Hematopoietic multipotent progenitor cell treated with erythropoietin and hydrocortisone succinate and interleukin-3 and kit ligand, for 8 days (in vitro differentiated cells): ENCODE measurements at regions not wholly inside any gene's neighbourhood (a gene's known extent, or its start where the extent isn't known, plus 50 kb on each side); places are given as distances from the start of the nearest gene placed in this dataset.
"Not testable (repeated sequence)": the region's sequence is repeated elsewhere in the genome, so short reads cannot be mapped to it uniquely, and the experiment has no call there.

Source experiments
- DNase-seq: peaks from one replicate; pipeline ENCODE4 v3.0.0-alpha.2; 2015

- DNase-seq, result no peak
Observed at GRCh38 chr14:106528717-106529116, 1002.3 kb downstream of the TMEM121 start.

GRCh38 chr14:106530031-106530422 lies 1003.6 kb downstream of the TMEM121 start:
- DNase-seq, result no peak

GRCh38 chr14:106530423-106531107 lies 1004.2 kb downstream of the TMEM121 start:
- peak; percentile 48 for DNase-seq

- DNase-seq, result not testable (repeated sequence)
Observed at GRCh38 chr14:106537597-106537996, 1011.2 kb downstream of the TMEM121 start.

GRCh38 chr14:106538201-106538600 lies 1011.8 kb downstream of the TMEM121 start:
- DNase-seq, result peak; percentile 80

DNA sequence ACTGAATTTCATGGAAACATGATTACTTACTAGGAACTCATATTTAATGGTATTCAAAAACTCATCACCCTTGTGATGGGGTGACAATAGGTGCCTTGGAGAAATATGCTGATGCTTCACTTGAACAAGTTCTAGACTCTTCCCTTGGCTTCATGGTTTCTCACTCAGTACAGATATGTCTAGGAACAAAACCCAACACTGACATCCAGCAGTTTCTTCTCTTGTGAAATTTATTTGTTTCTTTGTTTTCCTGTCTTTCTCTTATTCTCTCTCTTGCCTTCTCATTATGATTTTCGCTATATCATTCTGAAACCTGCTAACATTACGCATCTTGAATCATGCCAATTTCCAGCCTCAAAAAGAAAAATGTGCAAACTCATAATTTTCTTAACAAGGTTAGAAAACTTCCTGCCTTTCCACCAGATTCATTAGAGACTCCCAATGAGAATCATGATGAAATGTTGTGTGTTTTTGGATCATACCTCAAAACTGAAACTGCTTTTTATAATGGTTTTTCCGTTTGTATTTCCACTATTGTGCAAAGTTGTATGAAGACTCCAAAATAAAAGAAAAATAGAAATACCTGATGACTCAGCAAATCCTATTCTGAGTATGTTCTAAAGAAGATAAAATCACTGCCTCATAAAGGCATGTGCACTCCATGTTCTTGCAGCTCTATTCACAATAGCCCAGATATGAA lies 1021.5 kb downstream of the TMEM121 start:
- DNase-seq, result no peak

- no peak for DNase-seq
Observed at GRCh38 chr14:106549064-106549463, 1022.7 kb downstream of the TMEM121 start.

DNA sequence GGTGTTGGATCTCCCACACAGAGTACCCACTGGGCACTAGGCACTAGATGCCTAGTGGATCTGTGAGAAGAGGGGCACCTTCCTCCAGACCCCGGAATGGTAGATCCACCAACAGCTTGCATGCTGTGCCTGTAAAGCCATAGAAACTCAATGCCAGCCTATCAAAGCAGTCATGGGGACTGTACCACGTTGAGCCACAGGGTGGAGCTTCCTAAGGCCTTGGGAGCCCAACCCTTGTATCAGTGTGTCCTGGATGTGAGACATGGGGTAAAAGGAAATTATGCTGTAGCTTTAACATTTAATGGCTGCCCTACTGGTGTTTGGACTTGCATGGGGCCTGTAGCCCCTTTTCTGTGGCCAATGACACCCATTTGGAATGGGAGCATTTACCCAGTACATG lies 1024.9 kb downstream of the TMEM121 start:
- DNase-seq, result peak; percentile 53

DNA sequence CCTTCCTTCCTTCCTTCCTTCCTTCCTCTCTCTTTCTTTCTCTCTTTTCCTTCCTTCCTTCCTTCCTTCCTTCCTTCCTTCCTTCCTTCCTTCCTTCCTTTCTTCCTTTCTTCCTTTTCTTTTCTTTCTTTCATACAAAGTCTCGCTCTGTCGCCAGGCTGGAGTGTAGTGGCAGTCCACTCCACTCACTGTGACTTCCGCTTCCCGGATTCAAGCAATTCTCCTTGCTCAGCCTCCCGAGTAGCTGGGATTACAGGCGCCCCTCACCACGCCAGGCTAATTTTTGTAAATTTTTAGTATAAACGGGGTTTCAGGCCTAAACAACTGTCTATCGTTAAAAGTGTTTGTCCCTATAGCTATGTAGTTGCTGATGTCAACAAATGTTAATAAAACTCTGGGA lies 1029.8 kb downstream of the TMEM121 start:
- not testable (repeated sequence) for DNase-seq

DNA sequence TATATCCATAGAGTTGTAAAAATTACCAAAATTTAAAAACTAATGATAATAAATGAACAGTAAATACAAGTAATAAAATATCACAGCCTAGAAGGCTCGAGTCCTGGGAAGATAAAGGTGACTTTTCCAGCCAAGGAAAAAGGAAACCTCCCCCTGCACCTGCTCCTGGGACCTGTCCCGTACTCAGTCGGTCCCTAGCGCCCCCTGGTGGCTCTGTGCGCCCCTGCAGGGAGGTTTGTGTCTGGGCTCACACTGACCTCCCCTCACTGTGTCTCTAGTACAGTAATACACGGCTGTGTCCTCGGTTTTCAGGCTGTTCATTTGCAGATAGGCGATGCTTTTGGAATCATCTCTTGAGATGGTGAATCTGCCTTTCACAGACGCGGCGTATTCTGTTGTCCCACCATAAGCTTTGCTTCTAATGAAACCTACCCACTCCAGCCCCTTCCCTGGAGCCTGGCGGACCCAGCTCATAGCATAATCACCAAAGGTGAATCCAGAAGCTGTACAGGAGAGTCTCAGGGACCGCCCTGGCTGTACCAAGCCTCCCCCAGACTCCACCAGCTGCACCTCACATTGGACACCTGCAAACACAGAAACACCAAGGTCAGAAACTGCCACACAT lies 1030.4 kb downstream of the TMEM121 start:
- DNase-seq, result peak; percentile 68

- DNase-seq, result peak; percentile 52
Observed at GRCh38 chr14:106562451-106562850, 1036.1 kb downstream of the TMEM121 start.

- DNase-seq, result peak; percentile 69
Observed at GRCh38 chr14:106564058-106564643, 1037.8 kb downstream of the TMEM121 start.

- no peak for DNase-seq
Observed at GRCh38 chr14:106578481-106578880, 1052.1 kb downstream of the TMEM121 start.

- DNase-seq, result no peak
Observed at GRCh38 chr14:106579084-106579483, 1052.7 kb downstream of the TMEM121 start.

GRCh38 chr14:106585692-106586091 lies 1059.3 kb downstream of the TMEM121 start:
- no peak for DNase-seq

DNA sequence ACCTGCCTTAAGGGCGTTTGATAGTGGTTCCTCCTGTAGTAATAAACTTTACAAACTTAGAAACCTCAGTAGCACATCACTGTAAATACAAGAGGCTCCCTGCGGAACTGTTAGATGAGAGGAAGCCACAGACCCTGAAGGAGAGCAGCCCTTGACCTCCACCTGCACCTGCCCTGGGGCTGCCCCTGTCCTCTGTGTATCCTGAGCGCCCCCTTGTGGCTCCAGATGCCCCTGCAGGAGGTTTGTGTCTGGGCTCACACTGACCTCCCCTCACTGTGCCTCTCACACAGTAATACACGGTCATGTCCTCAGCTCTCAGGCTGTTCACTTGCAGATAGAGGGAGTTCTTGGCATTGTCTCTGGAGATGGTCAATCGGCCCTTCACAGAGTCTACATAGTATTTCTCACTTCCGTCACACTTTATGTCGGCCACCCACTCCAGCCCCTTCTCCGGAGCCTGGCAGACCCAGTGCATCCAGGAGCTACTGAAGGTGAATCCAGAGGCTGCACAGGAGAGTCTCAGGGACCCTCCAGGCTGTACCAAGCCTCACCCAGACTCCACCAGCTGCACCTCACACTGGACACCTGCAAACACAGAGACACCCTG lies 1059.8 kb downstream of the TMEM121 start:
- peak; percentile 55 for DNase-seq

- DNase-seq, result not testable (repeated sequence)
Observed at GRCh38 chr14:106591539-106591938, 1065.2 kb downstream of the TMEM121 start.

DNA sequence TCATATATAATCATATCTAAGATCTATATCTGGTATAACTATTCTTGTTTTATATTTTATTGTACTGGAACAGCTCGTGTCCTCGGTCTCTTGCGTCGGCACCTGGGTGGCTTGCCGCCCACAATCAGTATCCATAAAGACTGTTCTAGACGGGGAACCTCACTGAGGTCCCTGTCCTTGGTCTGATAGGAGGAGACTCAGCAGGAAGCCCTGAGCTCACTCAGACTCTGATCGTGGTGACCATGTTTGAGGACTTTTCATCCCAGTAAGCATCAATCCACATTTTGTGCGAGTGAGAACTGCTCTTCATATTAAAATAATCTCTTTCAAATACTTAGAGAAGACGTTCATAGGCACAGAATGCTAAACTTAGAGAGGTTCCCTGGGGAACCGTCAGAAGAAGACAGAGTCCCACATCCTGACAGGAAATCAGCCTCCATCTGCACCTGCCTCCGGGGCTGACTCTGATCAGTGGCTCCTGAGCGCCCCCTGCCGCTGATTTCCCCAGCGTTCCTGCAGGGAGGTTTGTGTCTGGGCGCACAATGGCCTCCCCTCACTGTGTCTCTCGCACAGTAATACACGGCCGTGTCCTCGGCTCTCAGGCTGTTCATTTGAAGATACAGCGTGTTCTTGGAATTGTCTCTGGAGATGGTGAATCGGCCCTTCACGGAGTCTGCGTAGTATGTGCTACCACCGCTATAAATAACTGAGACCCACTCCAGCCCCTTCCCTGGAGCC lies 1065.9 kb downstream of the TMEM121 start:
- not testable (repeated sequence) for DNase-seq

DNA sequence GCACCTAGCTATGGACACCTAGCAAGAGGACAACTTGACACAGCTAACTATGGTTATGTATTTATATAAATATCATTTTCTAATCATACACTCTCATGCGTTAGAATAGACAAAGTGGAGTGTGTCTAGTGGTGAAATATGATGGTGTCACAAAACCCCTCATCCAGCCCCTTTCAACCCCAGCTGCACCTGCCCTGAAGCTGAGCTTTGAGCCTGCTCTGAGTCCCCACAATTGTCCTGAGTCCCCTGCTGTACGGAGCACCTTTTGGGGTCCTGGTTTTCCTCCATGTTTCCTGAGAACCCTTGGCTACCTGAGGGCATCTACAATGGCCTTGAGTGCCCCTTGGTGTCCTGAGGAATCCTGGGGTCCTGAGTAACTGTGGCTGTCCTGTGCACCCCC lies 1072.8 kb downstream of the TMEM121 start:
- DNase-seq, result no peak

DNA sequence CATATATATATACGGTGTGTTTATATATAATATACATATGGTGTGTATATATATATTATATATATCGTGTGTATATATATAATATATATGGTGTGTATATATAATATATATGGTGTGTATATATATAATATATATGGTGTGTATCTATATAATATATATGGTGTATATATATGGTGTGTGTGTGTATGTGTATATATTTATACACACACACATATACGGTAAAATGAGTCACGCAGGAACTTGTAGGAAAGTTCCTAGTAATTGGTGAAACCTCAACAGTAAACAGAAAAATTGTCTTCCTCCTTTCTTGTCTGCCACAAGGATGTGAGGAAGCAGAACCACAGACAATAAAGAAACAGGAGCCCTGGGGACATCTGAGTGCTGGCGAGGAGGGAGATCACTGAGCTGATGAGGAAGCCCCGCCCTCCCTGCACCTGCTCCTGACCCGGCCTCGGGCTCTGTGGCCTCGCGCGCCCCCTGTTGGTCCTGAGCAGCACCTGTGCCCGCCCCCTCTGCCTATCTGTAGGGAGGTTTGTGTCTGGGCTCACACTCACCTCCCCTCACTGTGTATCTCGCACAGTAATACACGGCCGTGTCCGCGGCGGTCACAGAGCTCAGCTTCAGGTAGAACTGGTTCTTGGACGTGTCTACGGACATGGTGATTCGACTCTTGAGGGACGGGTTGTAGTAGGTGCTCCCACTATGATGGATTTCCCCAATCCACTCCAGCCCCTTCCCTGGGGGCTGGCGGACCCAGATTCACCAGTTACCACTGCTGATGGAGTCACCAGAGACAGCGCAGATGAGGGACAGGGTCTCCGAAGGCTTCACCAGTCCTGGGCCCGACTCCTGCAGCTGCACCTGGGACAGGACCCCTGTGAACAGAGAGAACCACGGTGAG lies 1079.4 kb downstream of the TMEM121 start:
- DNase-seq, result peak; percentile 59

- DNase-seq, result no peak
Observed at GRCh38 chr14:106606936-106607335, 1080.6 kb downstream of the TMEM121 start.
